ENCODE measurements at regions not wholly inside any gene's neighbourhood (a gene's known extent, or its start where the extent isn't known, plus 50 kb on each side); places are given as distances from the start of the nearest gene placed in this dataset.

DNA sequence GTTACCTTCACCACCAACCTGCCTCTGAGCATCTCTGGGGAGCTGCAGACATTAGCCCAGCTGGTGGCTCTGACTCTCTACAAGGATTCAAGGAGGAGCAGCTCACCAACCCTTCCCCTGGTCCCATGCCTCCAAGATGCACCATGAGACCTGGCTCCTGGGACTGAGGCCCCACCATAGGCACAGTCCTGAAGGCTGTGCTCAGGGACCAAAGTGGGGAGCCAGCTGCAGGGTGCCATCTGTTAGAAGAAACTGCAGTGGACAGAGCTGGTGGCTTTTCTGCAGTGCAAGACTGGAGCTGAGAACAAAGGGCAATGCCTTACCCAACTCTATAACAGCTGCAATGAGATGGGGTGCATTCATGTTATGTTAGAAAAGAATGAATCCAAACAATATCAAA, 581.6 kb downstream of the TCERG1L start:
- no peak overlapping the region for H3K9ac ChIP-seq (ENCODE audit: low read depth, low read length)
- H3K4me1 ChIP-seq (ENCODE audit: control insufficient read depth, insufficient read depth, low read length) = no peaks in the 10 kb centered on the region
- no peak overlapping the region for H3K18ac ChIP-seq (ENCODE audit: low read depth, low read length)
- no peak overlapping the region for H2BK20ac ChIP-seq (ENCODE audit: low read depth, low read length)
- no peak overlapping the region for H3K27ac ChIP-seq (ENCODE audit: insufficient read depth, low read length)
- H3K4ac ChIP-seq (ENCODE audit: low read depth, low read length) = no peak overlapping the region
- BruUV-seq (replicated peaks) = no TSS peak
- no peak overlapping the region for H3K14ac ChIP-seq (replicated peaks; ENCODE audit: low read depth, low read length)
- H4K20me1 ChIP-seq (ENCODE audit: insufficient read depth, low read length) = no peaks in the 10 kb centered on the region
- no peak for ATAC-seq (ENCODE audit: low read depth)
- no peak overlapping the region for H2BK120ac ChIP-seq (ENCODE audit: low read depth, low read length)
- dilution Hi-C loops (cut with HindIII; ENCODE audit: low sequenced_read_pairs, unreplicated experiment) (no loop called here), intact Hi-C loops (cut with micrococcal nuclease) (no loop called here), in situ Hi-C loops (cut with MboI; ENCODE audit: low sequenced_read_pairs) (no loop called here)
- DNase-seq = no peak
- no peak overlapping the region for H3K4me2 ChIP-seq (ENCODE audit: low read depth, low read length)
- H4K5ac ChIP-seq (ENCODE audit: low read depth, low read length) = no peak overlapping the region
- ChIA-PET CTCF (no interaction called here), POLR2A (ENCODE audit: unreplicated experiment) (no interaction called here)
- peaks cover 33% of the 10 kb centered on the region for H3K9me3 ChIP-seq (ENCODE audit: control insufficient read depth, insufficient read depth, low read length)
- no peak overlapping the region for H2BK5ac ChIP-seq (ENCODE audit: low read depth, low read length, poor library complexity, severe bottlenecking)
- TF ChIP-seq CEBPB (IDR thresholded peaks at IDR 0.05; ENCODE audit: low read depth, low read length) = no peak
- no peak for TF ChIP-seq MXI1 (IDR thresholded peaks at IDR 0.05; ENCODE audit: borderline replicate concordance, low read depth, low read length)
- no peak for TF ChIP-seq RCOR1 (IDR thresholded peaks at IDR 0.05; ENCODE audit: insufficient replicate concordance, low read length)
- TF ChIP-seq, protein P1, sequence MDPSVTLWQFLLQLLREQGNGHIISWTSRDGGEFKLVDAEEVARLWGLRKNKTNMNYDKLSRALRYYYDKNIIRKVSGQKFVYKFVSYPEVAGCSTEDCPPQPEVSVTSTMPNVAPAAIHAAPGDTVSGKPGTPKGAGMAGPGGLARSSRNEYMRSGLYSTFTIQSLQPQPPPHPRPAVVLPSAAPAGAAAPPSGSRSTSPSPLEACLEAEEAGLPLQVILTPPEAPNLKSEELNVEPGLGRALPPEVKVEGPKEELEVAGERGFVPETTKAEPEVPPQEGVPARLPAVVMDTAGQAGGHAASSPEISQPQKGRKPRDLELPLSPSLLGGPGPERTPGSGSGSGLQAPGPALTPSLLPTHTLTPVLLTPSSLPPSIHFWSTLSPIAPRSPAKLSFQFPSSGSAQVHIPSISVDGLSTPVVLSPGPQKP (IDR thresholded peaks at IDR 0.05; ENCODE audit: borderline replicate concordance, low read depth, low read length) = no peak
- TF ChIP-seq CHD1 (IDR thresholded peaks at IDR 0.05; ENCODE audit: low read depth, low read length) = no peak
- TF ChIP-seq SMC3 (IDR thresholded peaks at IDR 0.05; ENCODE audit: low read depth, low read length) = no peak
- no peak for TF ChIP-seq RAD21 (IDR thresholded peaks at IDR 0.05; ENCODE audit: low read length)
- TF ChIP-seq, protein P2, sequence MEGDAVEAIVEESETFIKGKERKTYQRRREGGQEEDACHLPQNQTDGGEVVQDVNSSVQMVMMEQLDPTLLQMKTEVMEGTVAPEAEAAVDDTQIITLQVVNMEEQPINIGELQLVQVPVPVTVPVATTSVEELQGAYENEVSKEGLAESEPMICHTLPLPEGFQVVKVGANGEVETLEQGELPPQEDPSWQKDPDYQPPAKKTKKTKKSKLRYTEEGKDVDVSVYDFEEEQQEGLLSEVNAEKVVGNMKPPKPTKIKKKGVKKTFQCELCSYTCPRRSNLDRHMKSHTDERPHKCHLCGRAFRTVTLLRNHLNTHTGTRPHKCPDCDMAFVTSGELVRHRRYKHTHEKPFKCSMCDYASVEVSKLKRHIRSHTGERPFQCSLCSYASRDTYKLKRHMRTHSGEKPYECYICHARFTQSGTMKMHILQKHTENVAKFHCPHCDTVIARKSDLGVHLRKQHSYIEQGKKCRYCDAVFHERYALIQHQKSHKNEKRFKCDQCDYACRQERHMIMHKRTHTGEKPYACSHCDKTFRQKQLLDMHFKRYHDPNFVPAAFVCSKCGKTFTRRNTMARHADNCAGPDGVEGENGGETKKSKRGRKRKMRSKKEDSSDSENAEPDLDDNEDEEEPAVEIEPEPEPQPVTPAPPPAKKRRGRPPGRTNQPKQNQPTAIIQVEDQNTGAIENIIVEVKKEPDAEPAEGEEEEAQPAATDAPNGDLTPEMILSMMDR (conservative IDR thresholded peaks at IDR 0.05; ENCODE audit: low read depth, low read length) = no peak
- no peaks in the 10 kb centered on the region for H3K27me3 ChIP-seq (ENCODE audit: control insufficient read depth, insufficient read depth, low read length)
- H2BK15ac ChIP-seq (ENCODE audit: low read depth, low read length) = no peak overlapping the region
- H3K36me3 ChIP-seq (ENCODE audit: control insufficient read depth, insufficient read depth, low read length) = no peaks in the 10 kb centered on the region
- H4K8ac ChIP-seq (ENCODE audit: low read depth in 2 of 2, low read length in 2 of 2) = no peak overlapping the region
- H4K91ac ChIP-seq (ENCODE audit: insufficient read depth, low read depth, low read length) = no peak overlapping the region
- no peak overlapping the region for H2AK9ac ChIP-seq (replicated peaks; ENCODE audit: low read depth, low read length, poor library complexity)
- no peaks in the 10 kb centered on the region for H3K79me1 ChIP-seq (ENCODE audit: low read depth in 1 of 2, low read length in 2 of 2)
- H3K4me3 ChIP-seq (ENCODE audit: insufficient read depth, low read depth, low read length) = no peak overlapping the region
- H2AFZ ChIP-seq (replicated peaks; ENCODE audit: low read length, poor library complexity) = no peak overlapping the region
- no peak overlapping the region for H3K23ac ChIP-seq (ENCODE audit: low read depth, low read length)
- no peak overlapping the region for H2AK5ac ChIP-seq (ENCODE audit: low read depth, low read length)
- H3K9me1 ChIP-seq (ENCODE audit: insufficient read depth, low read length) = no peaks in the 10 kb centered on the region
- no peak overlapping the region for H3K56ac ChIP-seq (ENCODE audit: extremely low read depth, insufficient read depth, low read length)
